GM10266 (cell line): ENCODE measurements at regions not wholly inside any gene's neighbourhood (a gene's known extent, or its start where the extent isn't known, plus 50 kb on each side); places are given as distances from the start of the nearest gene placed in this dataset.

Source experiments
- DNase-seq: peaks from one replicate; pipeline ENCODE4 v3.0.0; 2012; ENCODE audit errors: extremely low spot score
- CTCF ChIP-seq: IDR thresholded peaks from 2 replicates; pipeline ENCODE4 v1.5.1; 2012; ENCODE audit warnings: mild to moderate bottlenecking, low read depth; ENCODE audit not compliant: control insufficient read depth, insufficient read depth; ENCODE audit errors: missing control alignments

GRCh38 chr19:29364224-29364726 lies 151.3 kb upstream of the UQCRFS1 start:
- TF ChIP-seq CTCF: no peak
- DNase-seq: no peak

GRCh38 chr19:29364999-29365398 lies 152.0 kb upstream of the UQCRFS1 start:
- no peak for DNase-seq
- TF ChIP-seq CTCF: no peak

- no peak for DNase-seq
- TF ChIP-seq CTCF: no peak
These were observed 153.0 kb upstream of the UQCRFS1 start for GRCh38 chr19:29365836-29366417.

- TF ChIP-seq CTCF: no peak
These were observed 153.8 kb upstream of the UQCRFS1 start for GRCh38 chr19:29366757-29367156.

GRCh38 chr19:29367791-29368222 lies 154.9 kb upstream of the UQCRFS1 start:
- no peak for DNase-seq
- no peak for TF ChIP-seq CTCF

More at GRCh38 chr19:29366757-29367156, 153.8 kb upstream of the UQCRFS1 start:
- no peak for DNase-seq

- no peak for DNase-seq
- TF ChIP-seq CTCF: no peak
These were observed 155.5 kb upstream of the VSTM2B start for GRCh38 chr19:29370276-29370675.

- DNase-seq: no peak
- no peak for TF ChIP-seq CTCF
These were observed 154.3 kb upstream of the VSTM2B start for GRCh38 chr19:29371251-29372090.
